K562 (cell line): ENCODE measurements at regions not wholly inside any gene's neighbourhood (a gene's known extent, or its start where the extent isn't known, plus 50 kb on each side); places are given as distances from the start of the nearest gene placed in this dataset.

ENCODE experiments used
- ATAC-seq: fragments of 200-7000 bp; cut with Tn5 transposase; 3 replicates; pipeline ENCODE4 v1.9.1; 2020; ENCODE audit warnings: moderate library complexity
- BruUV-seq: library from RNA; stranded (reverse); fragments of 400-500 nt; replicated peaks from 2 replicates; lab custom pipeline; 2021; lab: Mats Ljungman, UMichigan
- CTCF ChIA-PET: fragments of 300-600 bp; formaldehyde crosslinking; extraction: SDS; loops from one replicate; lab custom pipeline; 2021; ENCODE audit warnings: low intra/inter-chr PET ratio; lab: Yijun Ruan, JAX
- POLR2A ChIA-PET: fragments of 300-600, 350-650 bp; sonication (Branson Sonifier 250); formaldehyde crosslinking; extraction: SDS; loops from one replicate; lab custom pipeline; 2021; ENCODE audit warnings: antibody characterized with exemption, inconsistent platforms; lab: Yijun Ruan, JAX
- DNase-seq, 4 experiments: peaks; one replicate each; pipeline versions ENCODE4 v3.0.0 to v3.0.0-alpha.2; 2011 to 2018; ENCODE audit warnings: low spot score in 3 of 4, mixed read lengths in 3 of 4; ENCODE audit errors: extremely low read depth in 1 of 4
- FAIRE-seq: peaks from 2 replicates; lab custom pipeline; 2011; peaks lifted over from hg19 to GRCh38; lab: Jason Lieb, UNC
- H2AFZ ChIP-seq: 2 replicates; pipeline ENCODE4 v1.6.0; 2011; ENCODE audit warnings: low read depth, low read length, control low read depth, inconsistent platforms
- H3K27ac ChIP-seq: fragments of 200-600 bp; 3 replicates; pipeline ENCODE4 v1.8.0; 2011; ENCODE audit warnings: low read depth, mild to moderate bottlenecking, control low read depth, inconsistent platforms, low read length, moderate library complexity, mixed read lengths; ENCODE audit errors: extremely low read depth
- H3K27me3 ChIP-seq, 2 experiments: fragments of 300-600 bp in 1 of 2; 2 replicates in 1 of 2; 3 replicates in 1 of 2; pipeline versions ENCODE4 v1.6.0 to v1.8.0; 2011; ENCODE audit warnings: inconsistent platforms in 2 of 2, low read length in 2 of 2, mild to moderate bottlenecking in 1 of 2, mixed read lengths in 1 of 2, moderate library complexity in 1 of 2; ENCODE audit not compliant: control insufficient read depth in 2 of 2, insufficient read depth in 2 of 2
- H3K36me3 ChIP-seq: fragments of 300-600 bp; 3 replicates; pipeline ENCODE4 v1.8.0; 2011; ENCODE audit warnings: mild to moderate bottlenecking, low read length, inconsistent platforms; ENCODE audit not compliant: control insufficient read depth, insufficient read depth
- H3K4me1 ChIP-seq, 2 experiments: fragments of 200-600 bp in 1 of 2; replicated peaks in 1 of 2; 2 replicates in 1 of 2; 3 replicates in 1 of 2; pipeline versions ENCODE4 v1.5.1 to v1.8.0; 2011; ENCODE audit warnings: inconsistent platforms in 2 of 2, low read length in 2 of 2, mild to moderate bottlenecking in 1 of 2, mixed read lengths in 1 of 2, moderate library complexity in 1 of 2; ENCODE audit not compliant: control insufficient read depth in 2 of 2, insufficient read depth in 2 of 2
- H3K4me2 ChIP-seq: 2 replicates; pipeline ENCODE4 v1.6.1; 2011; ENCODE audit warnings: low read length, control low read depth, inconsistent platforms, mixed read lengths; ENCODE audit not compliant: insufficient read depth
- H3K4me3 ChIP-seq: fragments of 200-600 bp; sonication (generic), shearing (Covaris generic); 2 replicates; pipeline ENCODE4 v1.5.1; 2016; ENCODE audit warnings: control low read depth, inconsistent platforms
- H3K79me2 ChIP-seq: fragments of 200-600 bp; 3 replicates; pipeline ENCODE4 v1.8.0; 2011; ENCODE audit warnings: low read length, inconsistent platforms; ENCODE audit not compliant: control insufficient read depth, insufficient read depth
- H3K9ac ChIP-seq, 2 experiments: 2 replicates each; pipeline versions ENCODE4 v1.6.0 to v1.6.1; 2011; ENCODE audit warnings: low read depth in 2 of 2, low read length in 2 of 2, control low read depth in 1 of 2, inconsistent platforms in 1 of 2, mild to moderate bottlenecking in 1 of 2, mixed read lengths in 1 of 2; ENCODE audit not compliant: insufficient read depth in 1 of 2
- H3K9me1 ChIP-seq: one replicate; pipeline ENCODE4 v1.6.0; 2011; ENCODE audit warnings: inconsistent platforms, mild to moderate bottlenecking, low read length, moderate library complexity; ENCODE audit not compliant: control insufficient read depth, insufficient read depth
- H3K9me3 ChIP-seq: replicated peaks from 2 replicates; pipeline ENCODE4 v1.5.1; 2011; ENCODE audit warnings: low read depth, low read length, inconsistent platforms; ENCODE audit not compliant: control insufficient read depth, insufficient read depth
- H4K20me1 ChIP-seq: replicated peaks from 2 replicates; pipeline ENCODE4 v1.6.1; 2011; ENCODE audit warnings: low read length, inconsistent platforms, mixed read lengths; ENCODE audit not compliant: control insufficient read depth, insufficient read depth
- ADNP ChIP-seq: fragments of 200-800 bp; sonication (Bioruptor generic); IDR thresholded peaks from 2 replicates; pipeline ENCODE4 v1.6.1; 2016; ENCODE audit warnings: missing genetic modification characterization, missing compliant biosample characterization
- FOXP1 ChIP-seq: sonication (generic); formaldehyde crosslinking; IDR thresholded peaks from 2 replicates; pipeline ENCODE4 v1.8.0; 2022; ENCODE audit warnings: mild to moderate bottlenecking, missing genetic modification reagents
- HDAC8 ChIP-seq: fragments of 450-650 bp; IDR thresholded peaks from 2 replicates; pipeline ENCODE4 v1.6.1; 2016; ENCODE audit warnings: mild to moderate bottlenecking, missing genetic modification characterization, moderate library complexity, missing compliant biosample characterization
- KLF13 ChIP-seq: fragments of 450-650 bp; IDR thresholded peaks from 2 replicates; pipeline ENCODE4 v1.6.1; 2016; ENCODE audit warnings: missing genetic modification characterization, low read depth, mild to moderate bottlenecking, missing compliant biosample characterization, moderate library complexity, borderline replicate concordance
- MED1 ChIP-seq: sonication (generic); formaldehyde crosslinking; IDR thresholded peaks from 2 replicates; pipeline ENCODE4 v1.8.1; 2023; ENCODE audit warnings: missing genetic modification reagents, borderline replicate concordance
- NR4A1 ChIP-seq, 2 experiments: fragments of 250-450 bp in 1 of 2; fragments of 450-650 bp in 1 of 2; sonication (Bioruptor Pico) in 1 of 2; IDR thresholded peaks; 2 replicates each; pipeline versions ENCODE4 v1.4.0 to v1.6.1; 2016 to 2020; ENCODE audit warnings: mild to moderate bottlenecking in 2 of 2, missing compliant biosample characterization in 1 of 2, missing genetic modification characterization in 1 of 2, moderate library complexity in 1 of 2
- SRSF7 ChIP-seq: fragments of 200-400 bp; formaldehyde crosslinking; optimal IDR thresholded peaks from 2 replicates; pipeline ENCODE3; 2017; ENCODE audit warnings: mild to moderate bottlenecking, low read depth, low read length
- ZBTB34 ChIP-seq: fragments of 250-450 bp; sonication (Bioruptor Pico); IDR thresholded peaks from 2 replicates; pipeline ENCODE4 v1.8.0; 2021; ENCODE audit warnings: mild to moderate bottlenecking, moderate library complexity
- ZFP1 ChIP-seq: fragments of 450-650 bp; formaldehyde crosslinking; IDR thresholded peaks from 2 replicates; pipeline ENCODE4 v1.4.0; 2020; ENCODE audit warnings: mild to moderate bottlenecking, mixed read lengths
- WGBS: fragments of 100-300 bp; shearing (Covaris generic); methylation state at CpG from one replicate; pipeline ENCODE4 v1.1.6; 2016; ENCODE audit warnings: low coverage, mixed read lengths; ENCODE audit not compliant: insufficient coverage; ENCODE audit errors: missing lambda C conversion rate; 5-methylcytosine and 5-hydroxymethylcytosine counted together
- in situ Hi-C: fragments of 300-500 bp; cut with MboI; formaldehyde crosslinking; loops from 4 replicates; pipeline ENCODE4 v1.15.0; 2018; ENCODE audit warnings: inconsistent platforms, mixed read lengths
- intact Hi-C: fragments of 100-400 bp; cut with micrococcal nuclease; formaldehyde crosslinking; loops from 2 replicates; pipeline ENCODE4 v1.14.2; 2022

GRCh38 chr5:31079668-31080067, 113.8 kb upstream of the CDH6 start:
- H3K27me3 ChIP-seq, result no peaks in the 10 kb centered on the region
- H3K9me1 ChIP-seq, result no peaks in the 10 kb centered on the region
- H3K36me3 ChIP-seq, result no peaks in the 10 kb centered on the region
- H3K79me2 ChIP-seq, result no peaks in the 10 kb centered on the region
- no peak overlapping the region for H3K9ac ChIP-seq
- no peak overlapping the region for H3K4me2 ChIP-seq
- no TSS peak for BruUV-seq
- POLR2A ChIA-PET, result no interaction called here
- intact Hi-C loops, result no loop called here
- H2AFZ ChIP-seq, result no peak overlapping the region
- in situ Hi-C loops, result no loop called here
- no peak for FAIRE-seq
- no peak overlapping the region for H3K27ac ChIP-seq
- CTCF ChIA-PET, result no interaction called here
- ATAC-seq, result no peak
- 0% methylated on average over 2 of the region's 2 CpGs for WGBS
- no peak overlapping the region for H3K4me3 ChIP-seq
- no peak for TF ChIP-seq FOXP1 (CRISPR knock-in tag)
- no peak for TF ChIP-seq SRSF7
- no peak for TF ChIP-seq KLF13
- TF ChIP-seq ZFP1 (CRISPR knock-in tag), result no peak
- TF ChIP-seq HDAC8, result no peak
- TF ChIP-seq MED1 (CRISPR knock-in tag), result no peak
- TF ChIP-seq NR4A1 (CRISPR knock-in tag; IDR thresholded peaks at IDR 0.05), result no peak
- TF ChIP-seq NR4A1 (tag; IDR thresholded peaks at IDR 0.05), result no peak
- no peak for TF ChIP-seq ADNP (tag)
- no peak for TF ChIP-seq ZBTB34
- H3K4me1 ChIP-seq, result no peaks in the 10 kb centered on the region
- DNase-seq, result no peak
- H3K9me3 ChIP-seq, result no peaks in the 10 kb centered on the region
- H4K20me1 ChIP-seq, result no peaks in the 10 kb centered on the region
